Thyroid gland (tissue), 4 donors: ENCODE measurements at regions not wholly inside any gene's neighbourhood (a gene's known extent, or its start where the extent isn't known, plus 50 kb on each side); places are given as distances from the start of the nearest gene placed in this dataset.

ENCODE experiments used
- DNase-seq, 2 donors: peaks; one replicate each; pipeline ENCODE4 v3.0.0-alpha.2; 2019
- H3K27ac ChIP-seq, 3 donors: fragments of 200-600 bp; sonication (generic); 1 replicate in 2 of 3; 2 replicates in 1 of 3; pipeline ENCODE4 v1.5.1; 2016 to 2019; ENCODE audit warnings: mild to moderate bottlenecking in 1 of 3, moderate library complexity in 1 of 3
- H3K27me3 ChIP-seq: fragments of 200-600 bp; sonication (generic); one replicate; pipeline ENCODE4 v1.5.1; 2019
- H3K36me3 ChIP-seq, 2 donors: fragments of 200-600 bp; sonication (generic); one replicate each; pipeline ENCODE4 v1.5.1; 2016 to 2019
- H3K4me1 ChIP-seq, 2 donors: fragments of 200-600 bp; sonication (generic); one replicate each; pipeline ENCODE4 v1.5.1; 2017 to 2019
- H3K4me3 ChIP-seq, 3 donors: fragments of 200-600 bp; sonication (generic); replicated peaks in 1 of 3; 1 replicate in 2 of 3; 2 replicates in 1 of 3; pipeline ENCODE4 v1.5.1; 2016; ENCODE audit warnings: mild to moderate bottlenecking in 1 of 3
- H3K9me3 ChIP-seq: fragments of 200-600 bp; sonication (generic); one replicate; pipeline ENCODE4 v1.5.1; 2017
- CTCF ChIP-seq, 6 experiments: fragments of 200-600 bp in 3 of 6; fragments of 450-650 bp in 3 of 6; sonication (generic) in 3 of 6; IDR thresholded peaks; one replicate each; pipeline ENCODE4 v1.5.1; 2016 to 2019; ENCODE audit warnings: antibody characterized with exemption in 6 of 6, mild to moderate bottlenecking in 2 of 6, inconsistent platforms in 1 of 6, moderate library complexity in 1 of 6
- POLR2A ChIP-seq, 2 donors: fragments of 450-650 bp; IDR thresholded peaks; one replicate each; pipeline ENCODE4 v1.6.1; 2017; ENCODE audit warnings: antibody characterized with exemption in 2 of 2, mild to moderate bottlenecking in 2 of 2, moderate library complexity in 1 of 2
- WGBS, 2 donors: methylation state at CpG; one replicate each; pipeline ENCODE4 v1.1.5; 2017; 5-methylcytosine and 5-hydroxymethylcytosine counted together
- intact Hi-C: fragments of 100-400 bp; cut with DNase I; formaldehyde crosslinking; loops from one replicate; pipeline ENCODE4 v1.15.1; 2023

- Histone ChIP-seq H3K36me3 (no peaks in the 10 kb centered on the region), H3K9me3 (no peaks in the 10 kb centered on the region), H3K27ac (no peak overlapping the region), H3K4me3 (no peak overlapping the region), H3K4me1 (peaks cover 17 to 18% of the 10 kb centered on the region in 2 donors), H3K27me3 (no peaks in the 10 kb centered on the region)
- TF ChIP-seq CTCF (IDR thresholded peaks at IDR 0.05): no peak
- TF ChIP-seq POLR2A (IDR thresholded peaks at IDR 0.05): no peak
- WGBS, 2 donors: 82 to 88% methylated on average over 7 of the region's 7 CpGs
- intact Hi-C loops: no loop called here
- DNase-seq: no peak
Measured at GRCh38 chr6:140541288-140541687, 1166.8 kb upstream of the CITED2 start.

- Histone ChIP-seq H3K27me3 (no peaks in the 10 kb centered on the region), H3K9me3 (no peaks in the 10 kb centered on the region), H3K4me1 (peaks cover 17 to 18% of the 10 kb centered on the region in 2 donors), H3K36me3 (no peaks in the 10 kb centered on the region), H3K27ac (no peak overlapping the region), H3K4me3 (no peak overlapping the region)
- WGBS, 2 donors: 79 to 90% methylated on average over 1 of the region's 1 CpG
- TF ChIP-seq CTCF (IDR thresholded peaks at IDR 0.05): no peak
- intact Hi-C loops: no loop called here
- no peak for DNase-seq
Measured at GRCh38 chr6:140540743-140541142, 1166.3 kb upstream of the CITED2 start.

GRCh38 chr6:140538926-140539325 lies 1164.5 kb upstream of the CITED2 start:
- no peak overlapping the region for H3K4me3 ChIP-seq
- no peaks in the 10 kb centered on the region for H3K27me3 ChIP-seq
- H3K9me3 ChIP-seq: no peaks in the 10 kb centered on the region
- no peak for TF ChIP-seq POLR2A (IDR thresholded peaks at IDR 0.05)
- no peak for TF ChIP-seq CTCF (IDR thresholded peaks at IDR 0.05)
- H3K36me3 ChIP-seq: no peaks in the 10 kb centered on the region
- peaks cover 17 to 18% of the 10 kb centered on the region in 2 donors for H3K4me1 ChIP-seq
- DNase-seq: peak in 1 of 2 donors; percentile 4
- intact Hi-C loops: no loop called here
- peak overlapping the region in 2 of 3 donors; percentile 77 to 89 for H3K27ac ChIP-seq

GRCh38 chr6:140537834-140538705 lies 1163.6 kb upstream of the CITED2 start:
- Histone ChIP-seq H3K36me3 (no peaks in the 10 kb centered on the region), H3K9me3 (no peaks in the 10 kb centered on the region), H3K4me3 (no peak overlapping the region), H3K4me1 (peaks cover 17 to 18% of the 10 kb centered on the region in 2 donors), H3K27me3 (no peaks in the 10 kb centered on the region), H3K27ac (peak overlapping the region; percentile 67 to 89 (median 77))
- WGBS, 2 donors: 21 to 26% methylated on average over 8 of the region's 8 CpGs
- intact Hi-C loops: no loop called here
- peak; percentile 33 to 62 for DNase-seq
- TF ChIP-seq POLR2A (IDR thresholded peaks at IDR 0.05) (peak in 1 of 2 donors; percentile 69), CTCF (IDR thresholded peaks at IDR 0.05) (no peak)

GRCh38 chr6:140537211-140537610 lies 1162.8 kb upstream of the CITED2 start:
- Histone ChIP-seq H3K27ac (peak overlapping the region; percentile 67 to 89 (median 77)), H3K27me3 (no peaks in the 10 kb centered on the region), H3K4me1 (peaks cover 17 to 18% of the 10 kb centered on the region in 2 donors), H3K4me3 (no peak overlapping the region), H3K36me3 (no peaks in the 10 kb centered on the region), H3K9me3 (no peaks in the 10 kb centered on the region)
- TF ChIP-seq CTCF (IDR thresholded peaks at IDR 0.05): no peak
- no peak for TF ChIP-seq POLR2A (IDR thresholded peaks at IDR 0.05)
- DNase-seq: no peak
- intact Hi-C loops: no loop called here
- 63 to 71% methylated on average over 3 of the region's 3 CpGs for WGBS, 2 donors
